Gastroesophageal sphincter (tissue), 3 donors: ENCODE measurements at regions not wholly inside any gene's neighbourhood (a gene's known extent, or its start where the extent isn't known, plus 50 kb on each side); places are given as distances from the start of the nearest gene placed in this dataset.

Experiments
- CTCF ChIP-seq, 4 experiments: fragments of 200-600 bp in 2 of 4; fragments of 450-650 bp in 2 of 4; sonication (generic) in 1 of 4; IDR thresholded peaks; one replicate each; pipeline ENCODE4 v1.5.1; 2017 to 2019; ENCODE audit warnings: antibody characterized with exemption in 4 of 4, mild to moderate bottlenecking in 2 of 4, moderate library complexity in 2 of 4
- EP300 ChIP-seq: sonication (generic); formaldehyde crosslinking; IDR thresholded peaks from one replicate; pipeline ENCODE4 v1.6.1; 2017; ENCODE audit warnings: antibody characterized with exemption, mild to moderate bottlenecking
- POLR2A ChIP-seq, 2 donors: fragments of 450-650 bp; IDR thresholded peaks; one replicate each; pipeline ENCODE4 v1.6.1; 2017; ENCODE audit warnings: antibody characterized with exemption in 2 of 2, mild to moderate bottlenecking in 2 of 2, moderate library complexity in 1 of 2
- POLR2AphosphoS5 ChIP-seq: sonication (generic); formaldehyde crosslinking; IDR thresholded peaks from one replicate; pipeline ENCODE4 v1.6.1; 2017; ENCODE audit warnings: antibody characterized with exemption

DNA sequence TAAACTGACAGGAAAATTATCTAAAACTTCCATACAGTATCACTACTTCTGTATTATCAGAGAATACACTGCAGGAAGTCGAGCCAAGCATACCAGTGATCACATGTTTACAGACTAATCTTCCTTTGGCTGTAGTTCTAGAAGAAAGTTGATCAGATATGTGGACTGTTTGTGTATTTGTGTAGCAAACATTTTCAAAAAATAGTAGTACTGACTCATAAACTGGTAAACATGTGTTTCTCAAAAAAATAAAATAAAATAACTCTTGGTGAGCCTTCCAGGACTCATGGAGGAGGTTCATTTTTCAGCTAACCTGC, 148.9 kb upstream of the SLC39A10 start:
- TF ChIP-seq POLR2A (IDR thresholded peaks at IDR 0.05) = no peak
- TF ChIP-seq EP300 = no peak
- TF ChIP-seq CTCF (IDR thresholded peaks at IDR 0.05) = no peak
- TF ChIP-seq POLR2AphosphoS5 = no peak
